Trophoblast cell (in vitro differentiated cells and primary cell): ENCODE measurements at regions not wholly inside any gene's neighbourhood (a gene's known extent, or its start where the extent isn't known, plus 50 kb on each side); places are given as distances from the start of the nearest gene placed in this dataset.
A peak's percentile ranks its signal among the peaks of the same experiment; 100 is the strongest.

Source experiments
- DNase-seq, 2 donors: peaks; one replicate each; pipeline ENCODE4 v3.0.0-alpha.2; 2016
- H2AFZ ChIP-seq: 2 replicates; pipeline ENCODE4 v1.6.1; 2013; ENCODE audit warnings: low read length, moderate library complexity, mild to moderate bottlenecking; ENCODE audit not compliant: insufficient read depth, poor library complexity
- H2AK5ac ChIP-seq: 2 replicates; pipeline ENCODE4 v1.6.1; 2013; ENCODE audit warnings: mild to moderate bottlenecking, low read length
- H2BK120ac ChIP-seq: 2 replicates; pipeline ENCODE4 v1.6.1; 2013; ENCODE audit warnings: low read length, mild to moderate bottlenecking, moderate library complexity; ENCODE audit not compliant: insufficient read depth, poor library complexity
- H2BK12ac ChIP-seq: 2 replicates; pipeline ENCODE4 v1.6.1; 2013; ENCODE audit warnings: mild to moderate bottlenecking, low read length, moderate library complexity
- H2BK5ac ChIP-seq: 2 replicates; pipeline ENCODE4 v1.6.1; 2013; ENCODE audit warnings: low read length, low read depth, moderate library complexity, mild to moderate bottlenecking; ENCODE audit not compliant: poor library complexity
- H3K14ac ChIP-seq: 2 replicates; pipeline ENCODE4 v1.6.1; 2013; ENCODE audit warnings: mild to moderate bottlenecking, low read length
- H3K18ac ChIP-seq: 2 replicates; pipeline ENCODE4 v1.6.1; 2013; ENCODE audit warnings: mild to moderate bottlenecking, low read length
- H3K23ac ChIP-seq: 2 replicates; pipeline ENCODE4 v1.6.1; 2013; ENCODE audit warnings: low read length
- H3K27ac ChIP-seq: 2 replicates; pipeline ENCODE4 v1.5.1; 2013; ENCODE audit warnings: low read depth, mild to moderate bottlenecking, inconsistent platforms, low read length, moderate library complexity
- H3K27me3 ChIP-seq: 2 replicates; pipeline ENCODE4 v1.6.1; 2013; ENCODE audit warnings: inconsistent platforms, mild to moderate bottlenecking, low read length, moderate library complexity; ENCODE audit not compliant: insufficient read depth
- H3K36me3 ChIP-seq, 2 experiments: 1 replicate in 1 of 2; 2 replicates in 1 of 2; pipeline ENCODE4 v1.6.1; 2013; ENCODE audit warnings: low read length in 2 of 2, mild to moderate bottlenecking in 2 of 2, moderate library complexity in 1 of 2; ENCODE audit not compliant: insufficient read depth in 2 of 2, control insufficient read depth in 1 of 2
- H3K4ac ChIP-seq: 2 replicates; pipeline ENCODE4 v1.6.1; 2013; ENCODE audit warnings: low read depth, mild to moderate bottlenecking, low read length, moderate library complexity
- H3K4me1 ChIP-seq, 2 experiments: 1 replicate in 1 of 2; 2 replicates in 1 of 2; pipeline ENCODE4 v1.6.1; 2013; ENCODE audit warnings: low read length in 2 of 2, mild to moderate bottlenecking in 2 of 2, moderate library complexity in 1 of 2; ENCODE audit not compliant: insufficient read depth in 2 of 2, control insufficient read depth in 1 of 2
- H3K4me2 ChIP-seq: 2 replicates; pipeline ENCODE4 v1.6.1; 2013; ENCODE audit warnings: inconsistent platforms, mild to moderate bottlenecking, low read length, moderate library complexity
- H3K4me3 ChIP-seq: 2 replicates; pipeline ENCODE4 v1.5.1; 2013; ENCODE audit warnings: mild to moderate bottlenecking, low read depth, low read length, inconsistent platforms
- H3K79me1 ChIP-seq: one replicate; pipeline ENCODE4 v1.6.1; 2013; ENCODE audit warnings: low read length
- H3K79me2 ChIP-seq: 2 replicates; pipeline ENCODE4 v1.6.1; 2013; ENCODE audit warnings: low read length, mild to moderate bottlenecking; ENCODE audit not compliant: control insufficient read depth, insufficient read depth, poor library complexity
- H3K9ac ChIP-seq: 2 replicates; pipeline ENCODE4 v1.6.1; 2013; ENCODE audit warnings: mild to moderate bottlenecking, low read length
- H3K9me3 ChIP-seq: 2 replicates; pipeline ENCODE4 v1.6.1; 2013; ENCODE audit warnings: low read depth, mild to moderate bottlenecking, control low read depth, inconsistent platforms, low read length; ENCODE audit not compliant: insufficient read depth
- H4K12ac ChIP-seq: 2 replicates; pipeline ENCODE4 v1.6.1; 2013; ENCODE audit warnings: low read depth, mild to moderate bottlenecking, low read length, moderate library complexity
- H4K8ac ChIP-seq: 2 replicates; pipeline ENCODE4 v1.6.1; 2013; ENCODE audit warnings: low read depth, mild to moderate bottlenecking, low read length, moderate library complexity
- H4K91ac ChIP-seq: one replicate; pipeline ENCODE4 v1.6.1; 2013; ENCODE audit warnings: low read depth, mild to moderate bottlenecking, low read length, moderate library complexity
- whole genome bisulfite sequencing: extraction: QIAGEN DNeasy Blood & Tissue Kit; methylation state at CpG from one replicate; pipeline ENCODE4 v1.1.7; 2013; ENCODE audit warnings: missing lambda C conversion rate; ENCODE audit not compliant: insufficient read length, insufficient coverage; ENCODE audit errors: extremely low coverage; 5-methylcytosine and 5-hydroxymethylcytosine counted together

DNA sequence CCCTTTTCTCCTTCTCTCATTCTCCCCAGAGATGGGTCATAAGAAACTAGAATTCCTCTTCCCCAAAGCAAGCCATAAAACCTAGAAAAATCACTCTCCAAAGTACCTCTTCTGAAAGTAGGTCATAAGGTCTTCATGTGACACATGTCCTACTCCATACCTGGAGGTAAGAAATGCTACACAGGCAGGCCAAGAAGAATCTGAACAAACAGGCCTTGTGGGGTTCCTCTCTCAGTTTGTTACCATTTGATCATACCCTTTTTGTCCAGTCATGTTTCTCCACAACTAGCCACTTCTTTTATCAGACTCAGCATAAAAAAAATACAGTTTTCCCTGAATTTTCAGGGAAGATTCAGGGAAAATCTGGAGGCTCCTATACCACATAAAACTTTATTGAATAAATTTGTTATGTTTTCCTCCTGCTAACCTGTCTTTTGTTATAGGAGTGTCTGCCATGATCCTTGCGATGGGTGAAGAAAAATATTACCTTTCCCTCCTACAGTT is 134.4 kb upstream of the LMO4 start:
- Histone ChIP-seq H2BK5ac (peak overlapping the region; percentile 53), H3K18ac (no peak overlapping the region), H3K14ac (no peak overlapping the region), H2AK5ac (no peak overlapping the region), H3K4me3 (no peak overlapping the region), H3K4me1 (peaks cover 0 to 6% of the 10 kb centered on the region in 2 experiments), H4K8ac (no peak overlapping the region), H2AFZ (no peak overlapping the region), H2BK120ac (no peak overlapping the region), H3K23ac (no peak overlapping the region), H3K4ac (no peak overlapping the region), H3K79me1 (no peaks in the 10 kb centered on the region), H2BK12ac (no peak overlapping the region), H4K12ac (no peak overlapping the region), H3K79me2 (no peaks in the 10 kb centered on the region), H3K9me3 (no peaks in the 10 kb centered on the region), H3K9ac (no peak overlapping the region), H4K91ac (no peak overlapping the region), H3K4me2 (no peak overlapping the region), H3K27me3 (no peaks in the 10 kb centered on the region), H3K27ac (peak overlapping the region; percentile 74), H3K36me3 (no peaks in the 10 kb centered on the region)
- no CpG with 5 or more reads among the region's 1 CpG for WGBS
- peak; percentile 88 to 92 for DNase-seq

DNA sequence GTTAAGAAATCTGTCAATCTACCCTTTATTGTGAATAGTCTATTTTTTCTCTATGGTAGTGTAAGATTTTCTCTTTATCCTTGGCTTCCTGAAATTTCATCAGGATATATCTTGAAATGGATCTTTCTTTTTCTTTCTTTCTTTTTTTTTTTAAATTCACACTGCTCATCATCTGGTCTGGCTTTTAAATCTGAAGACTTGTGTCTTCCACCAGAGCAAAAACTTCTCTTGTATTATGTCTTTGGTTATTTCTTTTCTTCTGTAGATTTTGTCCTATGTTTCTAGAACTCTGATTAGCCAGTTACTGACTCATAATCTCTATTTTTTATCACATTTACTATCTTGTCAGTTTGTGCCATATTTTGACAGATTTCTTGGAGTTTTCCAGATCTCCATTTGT is 133.8 kb upstream of the LMO4 start:
- peaks cover 0 to 6% of the 10 kb centered on the region in 2 experiments for H3K4me1 ChIP-seq
- H4K91ac ChIP-seq: no peak overlapping the region
- no peak overlapping the region for H3K4me2 ChIP-seq
- no peak overlapping the region for H3K14ac ChIP-seq
- no peak overlapping the region for H3K27ac ChIP-seq
- H3K18ac ChIP-seq: no peak overlapping the region
- H3K9ac ChIP-seq: no peak overlapping the region
- no peaks in the 10 kb centered on the region for H3K79me1 ChIP-seq
- no peak overlapping the region for H2AK5ac ChIP-seq
- no peak overlapping the region for H3K4ac ChIP-seq
- no peak overlapping the region for H2BK120ac ChIP-seq
- no peak for DNase-seq
- no peak overlapping the region for H2BK12ac ChIP-seq
- H4K12ac ChIP-seq: no peak overlapping the region
- H3K36me3 ChIP-seq: no peaks in the 10 kb centered on the region
- H3K23ac ChIP-seq: no peak overlapping the region
- H2BK5ac ChIP-seq: no peak overlapping the region
- no peak overlapping the region for H4K8ac ChIP-seq
- H3K9me3 ChIP-seq: no peaks in the 10 kb centered on the region
- no peaks in the 10 kb centered on the region for H3K27me3 ChIP-seq
- no peak overlapping the region for H2AFZ ChIP-seq
- H3K4me3 ChIP-seq: no peak overlapping the region
- no peaks in the 10 kb centered on the region for H3K79me2 ChIP-seq

DNA sequence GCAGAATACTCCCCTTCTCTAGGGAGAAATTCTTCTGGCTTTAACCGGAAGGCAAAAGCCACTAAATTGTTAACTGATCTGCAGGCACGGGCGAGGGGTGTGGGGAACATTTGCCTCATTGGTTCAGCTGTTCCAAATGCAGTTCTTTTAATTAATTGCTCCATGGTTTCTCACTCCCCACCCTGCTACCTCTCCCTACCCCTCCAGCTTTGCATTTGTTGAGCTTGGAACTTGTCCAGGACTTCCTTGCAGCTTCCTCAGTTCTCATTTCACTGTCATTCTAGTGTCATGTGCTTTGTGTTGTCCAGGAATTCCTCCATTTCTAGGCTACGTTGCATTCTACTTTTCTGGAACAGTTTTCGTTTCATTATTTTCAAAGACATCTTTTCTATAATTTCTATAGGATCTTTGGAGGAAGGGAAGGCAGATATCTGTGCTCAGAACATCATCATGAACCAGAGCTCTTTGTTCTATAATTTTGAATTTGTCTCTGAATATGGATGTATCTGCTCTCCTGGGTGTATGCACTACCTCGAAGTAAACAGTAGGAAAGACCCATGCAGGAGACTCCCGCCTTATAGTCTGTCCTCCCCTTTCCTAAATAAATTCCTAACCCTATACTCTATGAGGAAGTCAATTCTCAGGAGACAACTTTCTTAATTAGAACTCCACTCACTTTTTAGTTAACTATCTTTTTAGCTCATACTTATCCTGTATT is 132.4 kb upstream of the LMO4 start:
- Histone ChIP-seq H3K4ac (no peak overlapping the region), H2BK5ac (no peak overlapping the region), H2AK5ac (no peak overlapping the region), H3K27me3 (no peaks in the 10 kb centered on the region), H4K8ac (no peak overlapping the region), H3K18ac (no peak overlapping the region), H3K9me3 (no peaks in the 10 kb centered on the region), H3K14ac (no peak overlapping the region), H4K12ac (no peak overlapping the region), H3K79me1 (no peaks in the 10 kb centered on the region), H3K23ac (no peak overlapping the region), H4K91ac (no peak overlapping the region), H2AFZ (no peak overlapping the region), H3K4me1 (peaks cover 0 to 7% of the 10 kb centered on the region in 2 experiments), H2BK120ac (no peak overlapping the region), H2BK12ac (no peak overlapping the region), H3K4me2 (no peak overlapping the region), H3K27ac (no peak overlapping the region), H3K36me3 (no peaks in the 10 kb centered on the region), H3K9ac (no peak overlapping the region), H3K79me2 (no peaks in the 10 kb centered on the region), H3K4me3 (no peak overlapping the region)
- WGBS: no CpG with 5 or more reads among the region's 7 CpGs
- DNase-seq: no peak

DNA sequence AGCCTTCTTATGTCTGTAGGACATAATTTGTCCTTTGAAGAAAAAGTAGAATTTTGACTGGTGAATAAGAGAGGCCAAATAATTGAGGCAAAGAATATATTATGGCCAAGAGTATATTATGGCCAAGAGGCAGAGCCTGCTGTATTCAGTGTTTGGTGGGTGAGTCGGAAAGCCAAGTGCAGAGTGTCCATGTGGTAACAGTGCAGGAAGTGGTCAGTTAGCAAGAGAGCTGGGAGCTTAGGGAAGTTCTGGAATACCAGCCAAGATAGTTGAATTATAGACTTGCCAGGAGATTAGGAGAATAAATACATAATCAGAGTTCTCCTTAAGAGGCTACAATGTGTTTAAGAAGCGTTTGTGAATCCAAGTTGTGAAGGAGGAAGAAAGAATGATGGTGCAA is 131.5 kb upstream of the LMO4 start:
- Histone ChIP-seq H3K27ac (no peak overlapping the region), H4K91ac (no peak overlapping the region), H4K8ac (no peak overlapping the region), H4K12ac (no peak overlapping the region), H3K9ac (no peak overlapping the region), H3K27me3 (no peaks in the 10 kb centered on the region), H3K79me2 (no peaks in the 10 kb centered on the region), H2AK5ac (no peak overlapping the region), H3K4me1 (peaks cover 0 to 4% of the 10 kb centered on the region in 2 experiments), H3K18ac (no peak overlapping the region), H3K14ac (no peak overlapping the region), H3K4me3 (no peak overlapping the region), H3K79me1 (no peaks in the 10 kb centered on the region), H3K4me2 (no peak overlapping the region), H3K4ac (no peak overlapping the region), H3K36me3 (no peaks in the 10 kb centered on the region), H2BK12ac (no peak overlapping the region), H2BK5ac (no peak overlapping the region), H2BK120ac (no peak overlapping the region), H3K23ac (no peak overlapping the region), H2AFZ (no peak overlapping the region), H3K9me3 (no peaks in the 10 kb centered on the region)
- no peak for DNase-seq
- no CpG with 5 or more reads among the region's 2 CpGs for WGBS
